Heart left ventricle (tissue), 13 donors: ENCODE measurements at regions not wholly inside any gene's neighbourhood (a gene's known extent, or its start where the extent isn't known, plus 50 kb on each side); places are given as distances from the start of the nearest gene placed in this dataset.

Experiments used
- POLR2A ChIP-seq, 2 donors: fragments of 450-650 bp; IDR thresholded peaks; one replicate each; pipeline ENCODE4 v1.6.1; 2017; ENCODE audit warnings: antibody characterized with exemption in 2 of 2, mild to moderate bottlenecking in 2 of 2, moderate library complexity in 2 of 2
- TF ChIP-seq, protein P1 (sequence below), 12 donors: fragments of 200-600 bp; sonication (generic) in 4 of 12; IDR thresholded peaks; one replicate each; pipeline versions ENCODE4 v1.5.0 to v1.8.0; 2018 to 2022; ENCODE audit warnings: antibody characterized with exemption in 12 of 12, mild to moderate bottlenecking in 5 of 12
- donor health status: ischemic (EF 13 %, LVEDD 7.1; RV severe dilation, severe dysfunction).
- donor health status: DM: no; HTN: yes; CAD: no.
- donor health status: DM: no; HTN: no; CAD: no.
- donor health status: ischemic (EF 25% LVEDD 6.9; RV normal size, moderate dysfunction).
- donor health status: ischemic (EF 25% LVEDD 5.7; RV mildly dilated, moderate dysfunction).
- donor health status: ischemic (EF 35%, LVEDD 5.7; RV mildly dilated, moderate dysfunction).
- donor health status: nonischemic (EF 11% LVEDD 7.7; RV severe dilation, severe dysfunction).
- donor health status: DM: yes; HTN: yes; CAD: no.
- donor health status: PGD.
- donor health status: ischemic (EF 29% LVEDD 5.4; RV normal size, mild dysfunction).
- donor health status: nonischemic (EF 23%, LVEDD 6.1; RV moderate dilation, normal function).

- TF ChIP-seq, protein P1, sequence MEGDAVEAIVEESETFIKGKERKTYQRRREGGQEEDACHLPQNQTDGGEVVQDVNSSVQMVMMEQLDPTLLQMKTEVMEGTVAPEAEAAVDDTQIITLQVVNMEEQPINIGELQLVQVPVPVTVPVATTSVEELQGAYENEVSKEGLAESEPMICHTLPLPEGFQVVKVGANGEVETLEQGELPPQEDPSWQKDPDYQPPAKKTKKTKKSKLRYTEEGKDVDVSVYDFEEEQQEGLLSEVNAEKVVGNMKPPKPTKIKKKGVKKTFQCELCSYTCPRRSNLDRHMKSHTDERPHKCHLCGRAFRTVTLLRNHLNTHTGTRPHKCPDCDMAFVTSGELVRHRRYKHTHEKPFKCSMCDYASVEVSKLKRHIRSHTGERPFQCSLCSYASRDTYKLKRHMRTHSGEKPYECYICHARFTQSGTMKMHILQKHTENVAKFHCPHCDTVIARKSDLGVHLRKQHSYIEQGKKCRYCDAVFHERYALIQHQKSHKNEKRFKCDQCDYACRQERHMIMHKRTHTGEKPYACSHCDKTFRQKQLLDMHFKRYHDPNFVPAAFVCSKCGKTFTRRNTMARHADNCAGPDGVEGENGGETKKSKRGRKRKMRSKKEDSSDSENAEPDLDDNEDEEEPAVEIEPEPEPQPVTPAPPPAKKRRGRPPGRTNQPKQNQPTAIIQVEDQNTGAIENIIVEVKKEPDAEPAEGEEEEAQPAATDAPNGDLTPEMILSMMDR (IDR thresholded peaks at IDR 0.05), result peak; percentile 19 to 46 (median 38)
- TF ChIP-seq POLR2A (IDR thresholded peaks at IDR 0.05), result no peak
Measured at GRCh38 chr2:49490710-49491109, 336.4 kb upstream of the FSHR start.
